Keratinocyte (primary cell): ENCODE measurements at regions not wholly inside any gene's neighbourhood (a gene's known extent, or its start where the extent isn't known, plus 50 kb on each side); places are given as distances from the start of the nearest gene placed in this dataset.

ENCODE experiments used
- CTCF ChIP-seq, 3 experiments: IDR thresholded peaks in 1 of 3; conservative IDR thresholded peaks in 1 of 3; optimal IDR thresholded peaks in 1 of 3; 2 replicates in 2 of 3; 3 replicates in 1 of 3; pipeline versions ENCODE3 to v1.5.1; 2011; ENCODE audit warnings: low read length in 3 of 3, mild to moderate bottlenecking in 3 of 3, moderate library complexity in 2 of 3, control low read depth in 1 of 3, inconsistent platforms in 1 of 3; ENCODE audit not compliant: insufficient read depth in 2 of 3; ENCODE audit errors: extremely low read depth in 1 of 3
- EZH2 ChIP-seq: IDR thresholded peaks from one replicate; pipeline ENCODE4 v1.6.1; 2012; ENCODE audit warnings: inconsistent platforms, mild to moderate bottlenecking, low read length, moderate library complexity

DNA sequence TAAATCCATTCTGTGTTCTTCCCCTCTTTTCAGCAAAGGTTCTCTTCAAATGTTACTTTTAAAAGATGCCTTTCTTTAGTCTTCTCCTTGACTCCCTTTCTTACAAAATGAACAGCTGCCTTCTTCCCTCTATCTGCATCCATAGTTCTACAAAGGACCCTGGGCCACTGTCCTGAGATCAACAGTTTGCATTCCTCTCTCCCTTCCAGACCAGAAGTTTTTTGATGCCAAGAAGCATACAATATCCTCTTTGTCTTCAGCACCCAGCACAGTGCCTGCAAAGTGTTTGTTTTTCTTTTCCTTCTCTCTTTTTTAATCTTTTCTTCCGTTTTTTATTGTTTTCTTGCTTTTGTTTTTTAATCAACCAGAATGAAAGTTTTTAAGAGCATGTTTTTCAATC is 183.5 kb upstream of the SNX19 start:
- TF ChIP-seq CTCF (optimal IDR thresholded peaks at IDR 0.05 in 1 of 3, IDR thresholded peaks at IDR 0.05 in 1 of 3, conservative IDR thresholded peaks at IDR 0.05 in 1 of 3; ENCODE audit: extremely low read depth in 1 of 3, insufficient read depth in 2 of 3, low read length in 3 of 3): no peak
- TF ChIP-seq EZH2: no peak
